ENCODE measurements at regions not wholly inside any gene's neighbourhood (a gene's known extent, or its start where the extent isn't known, plus 50 kb on each side); places are given as distances from the start of the nearest gene placed in this dataset.

DNA sequence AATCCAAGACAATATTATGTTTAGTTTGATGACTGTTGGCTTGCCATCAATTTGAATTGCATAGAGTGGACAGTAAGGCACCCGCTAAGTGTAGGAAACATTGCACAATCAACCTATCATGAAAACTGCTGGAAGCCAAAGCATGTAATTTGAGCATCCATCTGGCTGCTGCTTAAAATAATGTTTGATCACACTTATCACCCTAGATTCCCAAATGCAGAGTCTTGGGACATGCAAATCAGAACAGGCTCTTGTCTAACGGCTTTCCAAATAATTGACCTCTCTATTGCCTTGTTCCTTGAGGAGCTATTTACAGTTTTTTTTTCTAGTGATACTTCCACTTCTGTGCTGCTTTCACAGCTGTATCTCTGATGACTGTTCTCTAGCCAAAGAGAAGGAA is 342.1 kb downstream of the PRR16 start (continued):
- TF ChIP-seq POLR2AphosphoS5 (IDR thresholded peaks at IDR 0.05; ENCODE audit: low read depth, low read length): no peak
- no peak for TF ChIP-seq FOSL2 (IDR thresholded peaks at IDR 0.05; ENCODE audit: borderline replicate concordance, low read depth)

DNA sequence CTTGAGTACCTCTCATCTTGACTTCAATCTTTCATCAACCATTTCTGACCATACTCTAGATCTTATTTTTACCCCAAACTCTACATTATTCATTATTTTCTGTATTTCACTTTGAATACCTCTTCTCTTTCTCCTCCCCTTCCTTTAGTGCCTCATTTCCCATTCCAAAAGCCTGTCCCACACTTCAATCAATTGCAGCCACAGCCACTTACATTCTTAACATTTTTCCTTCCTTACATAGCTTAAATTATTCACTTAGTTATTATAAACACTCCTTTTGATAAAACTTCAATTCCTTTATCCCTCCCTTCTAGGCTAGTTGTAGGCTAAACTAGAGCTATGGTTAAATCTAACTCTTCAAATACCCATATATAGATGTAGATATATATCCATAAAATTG is 344.0 kb downstream of the PRR16 start:
- H3K36me3 ChIP-seq (replicated peaks in 1 of 2; ENCODE audit: control insufficient read depth in 1 of 2, insufficient read depth in 2 of 2, low read length in 1 of 2): peaks cover 0 to 3% of the 10 kb centered on the region in 2 experiments
- no peak for DNase-seq
- peaks cover 11% of the 10 kb centered on the region; the same call in 1 of the 2 replicates for H3K9me3 ChIP-seq
- H3K9me2 ChIP-seq: no peaks in the 10 kb centered on the region
- TF ChIP-seq RAD21 (IDR thresholded peaks at IDR 0.05; ENCODE audit: low read length): no peak
- TF ChIP-seq TAF1 (IDR thresholded peaks at IDR 0.05; ENCODE audit: borderline replicate concordance, low read depth, low read length): no peak
- TF ChIP-seq RXRA (IDR thresholded peaks at IDR 0.05; ENCODE audit: borderline replicate concordance, low read depth): no peak
- no peak for TF ChIP-seq FOXJ3 (CRISPR knock-in tag; IDR thresholded peaks at IDR 0.05)
- TF ChIP-seq GABPA (IDR thresholded peaks at IDR 0.05; ENCODE audit: low read depth): no peak
- TF ChIP-seq FOXM1 (IDR thresholded peaks at IDR 0.05; ENCODE audit: low read depth): no peak
- TF ChIP-seq RCOR1 (IDR thresholded peaks at IDR 0.05; ENCODE audit: low read length): no peak
- TF ChIP-seq POLR2AphosphoS5 (IDR thresholded peaks at IDR 0.05; ENCODE audit: low read depth, low read length): no peak
- TF ChIP-seq CHD2 (IDR thresholded peaks at IDR 0.05; ENCODE audit: low read length, partially characterized antibody): no peak
- TF ChIP-seq NRF1 (IDR thresholded peaks at IDR 0.05; ENCODE audit: low read depth, low read length): no peak
- TF ChIP-seq EP300 (IDR thresholded peaks at IDR 0.05; ENCODE audit: borderline replicate concordance in 1 of 2, low read depth in 1 of 2, low read length in 1 of 2): no peak
- no peak for TF ChIP-seq FOSL2 (IDR thresholded peaks at IDR 0.05; ENCODE audit: borderline replicate concordance, low read depth)
- H3K4me2 ChIP-seq: no peak overlapping the region
- no peak overlapping the region for H3K9ac ChIP-seq
- POLR2A ChIA-PET: no interaction called here
- no peaks in the 10 kb centered on the region for H3K79me2 ChIP-seq (ENCODE audit: insufficient read depth)
- H3K4me3 ChIP-seq (ENCODE audit: low read depth in 2 of 2, low read length in 1 of 2): no peak overlapping the region
- peak overlapping the region; percentile 17; the same call in 1 of the 2 replicates for H2AFZ ChIP-seq (ENCODE audit: low read depth)
- H3K27ac ChIP-seq (ENCODE audit: low read depth in 2 of 2, low read length in 1 of 2): no peak overlapping the region
- H3F3A ChIP-seq (replicated peaks; ENCODE audit: insufficient read depth): no peaks in the 10 kb centered on the region
- H3K4me1 ChIP-seq (ENCODE audit: control insufficient read depth in 1 of 2, insufficient read depth in 2 of 2, low read depth in 1 of 2, low read length in 1 of 2): no peaks in the 10 kb centered on the region
- no peaks in the 10 kb centered on the region for H4K20me1 ChIP-seq (ENCODE audit: insufficient read depth)
- CTCF ChIA-PET: no interaction called here
- no peaks in the 10 kb centered on the region for H3K27me3 ChIP-seq (ENCODE audit: insufficient read depth)

DNA sequence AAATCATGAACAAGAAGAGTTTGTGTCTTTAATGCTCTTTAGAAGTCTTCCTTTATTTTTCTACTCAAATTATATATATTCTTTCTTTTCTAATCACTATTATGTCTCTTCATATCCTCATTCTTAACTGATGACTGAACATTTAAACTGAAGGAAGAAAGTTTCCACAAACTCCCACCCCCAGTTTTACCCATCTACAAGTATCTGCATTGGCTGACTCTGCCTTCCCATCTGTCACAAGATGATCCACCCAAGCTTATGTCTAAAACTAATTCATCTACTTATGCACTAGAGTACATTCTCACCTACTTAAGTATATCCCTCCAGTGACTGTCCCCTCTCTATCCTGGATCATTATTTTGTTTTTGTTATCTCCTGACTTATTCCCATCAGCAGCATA is 344.5 kb downstream of the PRR16 start:
- TF ChIP-seq FOXJ3 (CRISPR knock-in tag; IDR thresholded peaks at IDR 0.05) (no peak), FOXM1 (IDR thresholded peaks at IDR 0.05; ENCODE audit: low read depth) (no peak), TAF1 (IDR thresholded peaks at IDR 0.05; ENCODE audit: borderline replicate concordance, low read depth, low read length) (no peak), NFIC (IDR thresholded peaks at IDR 0.05; ENCODE audit: borderline replicate concordance) (no peak), RFX5 (IDR thresholded peaks at IDR 0.05; ENCODE audit: low read length) (no peak), EZH2phosphoT487 (IDR thresholded peaks at IDR 0.05; ENCODE audit: borderline replicate concordance, low read depth) (no peak), GATA2 (CRISPR knock-in tag; IDR thresholded peaks at IDR 0.05) (no peak), MEF2A (IDR thresholded peaks at IDR 0.05; ENCODE audit: borderline replicate concordance, low read depth) (no peak), SMC3 (IDR thresholded peaks at IDR 0.05; ENCODE audit: low read depth, low read length) (no peak), ELF1 (IDR thresholded peaks at IDR 0.05) (no peak), SIN3A (IDR thresholded peaks at IDR 0.05; ENCODE audit: borderline replicate concordance, low read depth, low read length) (no peak)
- TF ChIP-seq, protein P1, sequence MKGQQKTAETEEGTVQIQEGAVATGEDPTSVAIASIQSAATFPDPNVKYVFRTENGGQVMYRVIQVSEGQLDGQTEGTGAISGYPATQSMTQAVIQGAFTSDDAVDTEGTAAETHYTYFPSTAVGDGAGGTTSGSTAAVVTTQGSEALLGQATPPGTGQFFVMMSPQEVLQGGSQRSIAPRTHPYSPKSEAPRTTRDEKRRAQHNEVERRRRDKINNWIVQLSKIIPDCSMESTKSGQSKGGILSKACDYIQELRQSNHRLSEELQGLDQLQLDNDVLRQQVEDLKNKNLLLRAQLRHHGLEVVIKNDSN (IDR thresholded peaks at IDR 0.05; ENCODE audit: borderline replicate concordance, low read depth): no peak
- TF ChIP-seq, protein P2, sequence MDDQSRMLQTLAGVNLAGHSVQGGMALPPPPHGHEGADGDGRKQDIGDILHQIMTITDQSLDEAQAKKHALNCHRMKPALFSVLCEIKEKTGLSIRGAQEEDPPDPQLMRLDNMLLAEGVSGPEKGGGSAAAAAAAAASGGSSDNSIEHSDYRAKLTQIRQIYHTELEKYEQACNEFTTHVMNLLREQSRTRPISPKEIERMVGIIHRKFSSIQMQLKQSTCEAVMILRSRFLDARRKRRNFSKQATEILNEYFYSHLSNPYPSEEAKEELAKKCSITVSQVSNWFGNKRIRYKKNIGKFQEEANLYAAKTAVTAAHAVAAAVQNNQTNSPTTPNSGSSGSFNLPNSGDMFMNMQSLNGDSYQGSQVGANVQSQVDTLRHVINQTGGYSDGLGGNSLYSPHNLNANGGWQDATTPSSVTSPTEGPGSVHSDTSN (IDR thresholded peaks at IDR 0.05): no peak
- TF ChIP-seq, protein P3, sequence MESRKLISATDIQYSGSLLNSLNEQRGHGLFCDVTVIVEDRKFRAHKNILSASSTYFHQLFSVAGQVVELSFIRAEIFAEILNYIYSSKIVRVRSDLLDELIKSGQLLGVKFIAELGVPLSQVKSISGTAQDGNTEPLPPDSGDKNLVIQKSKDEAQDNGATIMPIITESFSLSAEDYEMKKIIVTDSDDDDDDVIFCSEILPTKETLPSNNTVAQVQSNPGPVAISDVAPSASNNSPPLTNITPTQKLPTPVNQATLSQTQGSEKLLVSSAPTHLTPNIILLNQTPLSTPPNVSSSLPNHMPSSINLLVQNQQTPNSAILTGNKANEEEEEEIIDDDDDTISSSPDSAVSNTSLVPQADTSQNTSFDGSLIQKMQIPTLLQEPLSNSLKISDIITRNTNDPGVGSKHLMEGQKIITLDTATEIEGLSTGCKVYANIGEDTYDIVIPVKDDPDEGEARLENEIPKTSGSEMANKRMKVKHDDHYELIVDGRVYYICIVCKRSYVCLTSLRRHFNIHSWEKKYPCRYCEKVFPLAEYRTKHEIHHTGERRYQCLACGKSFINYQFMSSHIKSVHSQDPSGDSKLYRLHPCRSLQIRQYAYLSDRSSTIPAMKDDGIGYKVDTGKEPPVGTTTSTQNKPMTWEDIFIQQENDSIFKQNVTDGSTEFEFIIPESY (IDR thresholded peaks at IDR 0.05; ENCODE audit: borderline replicate concordance, low read depth): no peak
- no peak overlapping the region for H3K4me3 ChIP-seq (ENCODE audit: low read depth in 2 of 2, low read length in 1 of 2)
- CTCF ChIA-PET: no interaction called here
- no peaks in the 10 kb centered on the region for H3K27me3 ChIP-seq (ENCODE audit: insufficient read depth)
- no peaks in the 10 kb centered on the region for H3K9me2 ChIP-seq
- no peaks in the 10 kb centered on the region for H3K4me1 ChIP-seq (ENCODE audit: control insufficient read depth in 1 of 2, insufficient read depth in 2 of 2, low read depth in 1 of 2, low read length in 1 of 2)
- H3K9me3 ChIP-seq: peaks cover 12% of the 10 kb centered on the region; the same call in 1 of the 2 replicates
- H3K9ac ChIP-seq: no peak overlapping the region
- no peaks in the 10 kb centered on the region for H3F3A ChIP-seq (replicated peaks; ENCODE audit: insufficient read depth)
- no peaks in the 10 kb centered on the region for H4K20me1 ChIP-seq (ENCODE audit: insufficient read depth)
- POLR2A ChIA-PET: no interaction called here
- H3K36me3 ChIP-seq (replicated peaks in 1 of 2; ENCODE audit: control insufficient read depth in 1 of 2, insufficient read depth in 2 of 2, low read length in 1 of 2): peaks cover 0 to 3% of the 10 kb centered on the region in 2 experiments
- DNase-seq: no peak
- H2AFZ ChIP-seq (ENCODE audit: low read depth): peak overlapping the region; percentile 17; the same call in 1 of the 2 replicates
- H3K79me2 ChIP-seq (ENCODE audit: insufficient read depth): no peaks in the 10 kb centered on the region
- no peak overlapping the region for H3K27ac ChIP-seq (ENCODE audit: low read depth in 2 of 2, low read length in 1 of 2)
- no peak overlapping the region for H3K4me2 ChIP-seq

All from SK-N-SH (cell line).